HCT116 (cell line): ENCODE measurements at regions not wholly inside any gene's neighbourhood (a gene's known extent, or its start where the extent isn't known, plus 50 kb on each side); places are given as distances from the start of the nearest gene placed in this dataset.

Experiments
- ATAC-seq: fragments of 200-7000 bp; cut with Tn5 transposase; 2 replicates; pipeline ENCODE4 v1.9.1; 2020; ENCODE audit warnings: mild to moderate bottlenecking, moderate library complexity
- BruUV-seq: library from RNA; stranded (reverse); fragments of 400-500 nt; replicated peaks from 2 replicates; lab custom pipeline; 2021; lab: Mats Ljungman, UMichigan
- CTCF ChIA-PET: fragments of 300-600 bp; sonication (Branson Sonifier 250); formaldehyde crosslinking; loops from one replicate; lab custom pipeline; 2021; ENCODE audit warnings: antibody characterized with exemption; lab: Charles Lee
- POLR2A ChIA-PET: fragments of 300-600, 350-600 bp; sonication (Branson Sonifier 250); formaldehyde crosslinking; loops from one replicate; lab custom pipeline; 2021; ENCODE audit warnings: antibody characterized with exemption; lab: Charles Lee
- RAD21 ChIA-PET, 2 experiments: fragments of 300-600 bp; sonication (Branson Sonifier 250); formaldehyde crosslinking; loops; one replicate each; lab custom pipeline; 2023; ENCODE audit warnings: low total read pairs in 2 of 2; ENCODE audit not compliant: uncharacterized antibody in 2 of 2, unreplicated experiment in 2 of 2, low non-redundant PET in 1 of 2; lab: Charles Lee
- DNase-seq: peaks from one replicate; pipeline ENCODE4 v3.0.0-alpha.2; 2010; ENCODE audit warnings: low read depth, low spot score
- H2AFZ ChIP-seq: fragments of 200-600 bp; shearing (Covaris generic), sonication (generic); 2 replicates; pipeline ENCODE4 v1.6.1; 2017; ENCODE audit warnings: low read depth, mixed run types, mixed read lengths, antibody characterized with exemption, low read length; ENCODE audit not compliant: poor library complexity, severe bottlenecking
- H3K27ac ChIP-seq: 2 replicates; pipeline ENCODE4 v1.5.1; 2012; ENCODE audit warnings: low read depth, low read length
- H3K27me3 ChIP-seq: fragments of 200-600 bp; sonication (generic); 2 replicates; pipeline ENCODE4 v1.6.1; 2016; ENCODE audit warnings: mixed run types, low read length, mixed read lengths; ENCODE audit not compliant: insufficient read depth
- H3K36me3 ChIP-seq, 2 experiments: fragments of 200-500 bp in 1 of 2; fragments of 200-600 bp in 1 of 2; sonication (Bioruptor generic) in 1 of 2; sonication (generic) in 1 of 2; 2 replicates each; pipeline versions ENCODE4 v1.5.1 to v1.6.1; 2014 to 2016; ENCODE audit warnings: low read length in 2 of 2, inconsistent platforms in 1 of 2, mixed read lengths in 1 of 2, mixed run types in 1 of 2; ENCODE audit not compliant: insufficient read depth in 2 of 2, control insufficient read depth in 1 of 2
- H3K4me1 ChIP-seq, 2 experiments: fragments of 200-600 bp in 1 of 2; sonication (generic) in 1 of 2; 2 replicates each; pipeline versions ENCODE4 v1.5.1 to v1.6.1; 2012 to 2017; ENCODE audit warnings: low read length in 2 of 2, inconsistent platforms in 1 of 2, mild to moderate bottlenecking in 1 of 2, mixed read lengths in 1 of 2, mixed run types in 1 of 2, moderate library complexity in 1 of 2; ENCODE audit not compliant: insufficient read depth in 2 of 2, control insufficient read depth in 1 of 2
- H3K4me2 ChIP-seq: fragments of 200-600 bp; sonication (generic); 2 replicates; pipeline ENCODE4 v1.6.1; 2017; ENCODE audit warnings: mixed run types, low read length, mixed read lengths
- H3K4me3 ChIP-seq, 2 experiments: fragments of 200-600 bp in 1 of 2; sonication (generic) in 1 of 2; replicated peaks in 1 of 2; 2 replicates each; pipeline ENCODE4 v1.5.1; 2011 to 2016; ENCODE audit warnings: low read length in 2 of 2, control low read depth in 1 of 2, low read depth in 1 of 2, mild to moderate bottlenecking in 1 of 2, mixed read lengths in 1 of 2, mixed run types in 1 of 2
- H3K79me2 ChIP-seq: fragments of 200-600 bp; sonication (generic); 2 replicates; pipeline ENCODE4 v1.6.1; 2017; ENCODE audit warnings: mild to moderate bottlenecking, mixed run types, low read length, moderate library complexity, mixed read lengths; ENCODE audit not compliant: insufficient read depth
- H3K9ac ChIP-seq: fragments of 200-600 bp; sonication (generic); 2 replicates; pipeline ENCODE4 v1.6.1; 2016; ENCODE audit warnings: low read length, mixed read lengths
- H3K9me2 ChIP-seq: fragments of 200-600 bp; sonication (generic), shearing (Covaris generic); 2 replicates; pipeline ENCODE4 v1.6.1; 2017; ENCODE audit warnings: mixed run types, mild to moderate bottlenecking, moderate library complexity; ENCODE audit not compliant: insufficient read depth
- H3K9me3 ChIP-seq, 2 experiments: fragments of 200-500 bp in 1 of 2; fragments of 200-600 bp in 1 of 2; sonication (Bioruptor generic) in 1 of 2; sonication (generic) in 1 of 2; 2 replicates each; pipeline ENCODE4 v1.6.1; 2014 to 2017; ENCODE audit warnings: low read length in 2 of 2, mixed read lengths in 2 of 2, inconsistent platforms in 1 of 2, low read depth in 1 of 2, mild to moderate bottlenecking in 1 of 2, mixed run types in 1 of 2, moderate library complexity in 1 of 2; ENCODE audit not compliant: control insufficient read depth in 1 of 2, insufficient read depth in 1 of 2
- H4K20me1 ChIP-seq: fragments of 200-600 bp; sonication (generic), shearing (Covaris generic); 2 replicates; pipeline ENCODE4 v1.6.1; 2017; ENCODE audit warnings: mixed run types, mild to moderate bottlenecking, moderate library complexity; ENCODE audit not compliant: insufficient read depth
- CBX3 ChIP-seq: IDR thresholded peaks from 2 replicates; pipeline ENCODE4 v1.6.1; 2012; ENCODE audit warnings: low read depth
- CEBPB ChIP-seq: IDR thresholded peaks from 2 replicates; pipeline ENCODE4 v1.6.1; 2012; ENCODE audit warnings: low read depth
- EGR1 ChIP-seq: IDR thresholded peaks from 2 replicates; pipeline ENCODE4 v1.6.1; 2012; ENCODE audit warnings: low read depth
- ELF1 ChIP-seq: IDR thresholded peaks from 2 replicates; pipeline ENCODE4 v1.6.1; 2012; ENCODE audit warnings: low read depth, borderline replicate concordance
- EZH2phosphoT487 ChIP-seq: fragments of 200-600 bp; IDR thresholded peaks from 2 replicates; pipeline ENCODE4 v1.6.1; 2018; ENCODE audit warnings: antibody characterized with exemption, borderline replicate concordance
- FOSL1 ChIP-seq: IDR thresholded peaks from 2 replicates; pipeline ENCODE4 v1.6.1; 2012; ENCODE audit warnings: low read depth
- MAX ChIP-seq: IDR thresholded peaks from 2 replicates; pipeline ENCODE4 v1.6.1; 2012
- POLR2A ChIP-seq: IDR thresholded peaks from 2 replicates; pipeline ENCODE4 v1.7.0; 2011; ENCODE audit warnings: borderline replicate concordance; ENCODE audit not compliant: insufficient read depth, insufficient read length; ENCODE audit errors: extremely low read depth
- POLR2AphosphoS5 ChIP-seq: IDR thresholded peaks from 2 replicates; pipeline ENCODE4 v1.6.1; 2011; ENCODE audit warnings: mild to moderate bottlenecking, low read depth, low read length, moderate library complexity
- RAD21 ChIP-seq: IDR thresholded peaks from 2 replicates; pipeline ENCODE4 v1.6.1; 2012; ENCODE audit warnings: low read depth, mild to moderate bottlenecking
- SP1 ChIP-seq: IDR thresholded peaks from 2 replicates; pipeline ENCODE4 v1.6.1; 2012; ENCODE audit warnings: low read depth
- SRF ChIP-seq: IDR thresholded peaks from 2 replicates; pipeline ENCODE4 v1.6.1; 2012; ENCODE audit warnings: low read depth
- TCF7L2 ChIP-seq: IDR thresholded peaks from 2 replicates; pipeline ENCODE4 v1.7.0; 2011; ENCODE audit warnings: borderline replicate concordance, inconsistent platforms; ENCODE audit not compliant: insufficient read depth, insufficient read length; ENCODE audit errors: extremely low read depth
- YY1 ChIP-seq: IDR thresholded peaks from 2 replicates; pipeline ENCODE4 v1.6.1; 2011; ENCODE audit warnings: low read length, low read depth, moderate library complexity, mild to moderate bottlenecking; ENCODE audit not compliant: insufficient replicate concordance; ENCODE audit errors: extremely low read depth
- ZBTB33 ChIP-seq: IDR thresholded peaks from 2 replicates; pipeline ENCODE4 v1.6.1; 2011; ENCODE audit warnings: mild to moderate bottlenecking, low read length, moderate library complexity; ENCODE audit not compliant: insufficient replicate concordance; ENCODE audit errors: extremely low read depth
- ZFX ChIP-seq: fragments of 450-650 bp; IDR thresholded peaks from 2 replicates; pipeline ENCODE4 v1.6.1; 2017
- ZNF274 ChIP-seq: fragments of 200-500 bp; sonication (Bioruptor generic); IDR thresholded peaks from 2 replicates; pipeline ENCODE4 v1.6.1; 2014; ENCODE audit warnings: mild to moderate bottlenecking, low read depth, low read length, inconsistent platforms
- intact Hi-C: fragments of 100-400 bp; cut with micrococcal nuclease; formaldehyde crosslinking; loops from 2 replicates; pipeline ENCODE4 v1.10.0; 2022
- TF ChIP-seq, protein P1 (sequence below): IDR thresholded peaks from 2 replicates; pipeline ENCODE4 v1.6.1; 2012; ENCODE audit warnings: low read depth
- TF ChIP-seq, protein P2 (sequence below), 3 experiments: fragments of 200-600 bp in 1 of 3; sonication (generic) in 1 of 3; IDR thresholded peaks in 2 of 3; conservative IDR thresholded peaks in 1 of 3; 2 replicates each; pipeline ENCODE4 v1.5.1; 2012 to 2017; ENCODE audit warnings: low read depth in 2 of 3, low read length in 2 of 3, antibody characterized with exemption in 1 of 3, borderline replicate concordance in 1 of 3, control low read depth in 1 of 3, mild to moderate bottlenecking in 1 of 3, mixed read lengths in 1 of 3, mixed run types in 1 of 3, moderate library complexity in 1 of 3; ENCODE audit not compliant: insufficient read depth in 1 of 3

DNA sequence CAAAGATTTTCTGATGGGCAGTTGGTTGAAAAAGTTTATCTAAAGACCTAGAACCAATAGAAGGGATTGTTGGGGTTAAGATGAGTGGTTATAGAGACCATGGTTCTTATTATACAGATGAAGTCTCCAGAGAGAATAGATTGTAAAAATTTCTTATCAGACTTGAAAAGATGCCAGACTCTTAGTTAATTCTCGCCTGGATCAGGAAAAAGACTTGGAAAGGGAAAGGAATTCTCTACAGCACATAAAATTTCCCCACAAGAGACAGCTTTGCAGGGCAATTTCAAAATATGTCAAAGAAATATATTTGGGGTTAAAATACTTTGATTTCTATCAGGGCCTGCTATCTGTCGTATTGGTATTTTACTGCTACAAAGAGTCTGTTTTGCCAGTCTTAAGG lies 582.6 kb downstream of the UTRN start:
- no peaks in the 10 kb centered on the region for H3K9me2 ChIP-seq
- POLR2A ChIA-PET, result no interaction called here
- H3K9me3 ChIP-seq, result peaks cover 0 to 32% of the 10 kb centered on the region in 2 experiments; a peak in 2 of 4 replicates
- H3K4me2 ChIP-seq, result no peak overlapping the region
- no peaks in the 10 kb centered on the region for H3K27me3 ChIP-seq
- no peak overlapping the region for H2AFZ ChIP-seq
- no peak overlapping the region for H3K9ac ChIP-seq
- ATAC-seq (no peak), DNase-seq (no peak)
- H3K36me3 ChIP-seq, result no peaks in the 10 kb centered on the region; a peak in 2 of 4 replicates
- no peaks in the 10 kb centered on the region for H3K79me2 ChIP-seq
- no peaks in the 10 kb centered on the region for H4K20me1 ChIP-seq
- RAD21 ChIA-PET, result no interaction called here
- no peaks in the 10 kb centered on the region for H3K4me1 ChIP-seq
- H3K27ac ChIP-seq, result no peak overlapping the region
- no TSS peak for BruUV-seq
- no peak overlapping the region for H3K4me3 ChIP-seq
- intact Hi-C loops, result no loop called here
- TF ChIP-seq CEBPB, result no peak
- no peak for TF ChIP-seq POLR2A
- no peak for TF ChIP-seq YY1
- TF ChIP-seq SRF, result no peak
- TF ChIP-seq ELF1, result no peak
- no peak for TF ChIP-seq EZH2phosphoT487
- TF ChIP-seq POLR2AphosphoS5, result no peak
- no peak for TF ChIP-seq CBX3
- TF ChIP-seq, protein P1, sequence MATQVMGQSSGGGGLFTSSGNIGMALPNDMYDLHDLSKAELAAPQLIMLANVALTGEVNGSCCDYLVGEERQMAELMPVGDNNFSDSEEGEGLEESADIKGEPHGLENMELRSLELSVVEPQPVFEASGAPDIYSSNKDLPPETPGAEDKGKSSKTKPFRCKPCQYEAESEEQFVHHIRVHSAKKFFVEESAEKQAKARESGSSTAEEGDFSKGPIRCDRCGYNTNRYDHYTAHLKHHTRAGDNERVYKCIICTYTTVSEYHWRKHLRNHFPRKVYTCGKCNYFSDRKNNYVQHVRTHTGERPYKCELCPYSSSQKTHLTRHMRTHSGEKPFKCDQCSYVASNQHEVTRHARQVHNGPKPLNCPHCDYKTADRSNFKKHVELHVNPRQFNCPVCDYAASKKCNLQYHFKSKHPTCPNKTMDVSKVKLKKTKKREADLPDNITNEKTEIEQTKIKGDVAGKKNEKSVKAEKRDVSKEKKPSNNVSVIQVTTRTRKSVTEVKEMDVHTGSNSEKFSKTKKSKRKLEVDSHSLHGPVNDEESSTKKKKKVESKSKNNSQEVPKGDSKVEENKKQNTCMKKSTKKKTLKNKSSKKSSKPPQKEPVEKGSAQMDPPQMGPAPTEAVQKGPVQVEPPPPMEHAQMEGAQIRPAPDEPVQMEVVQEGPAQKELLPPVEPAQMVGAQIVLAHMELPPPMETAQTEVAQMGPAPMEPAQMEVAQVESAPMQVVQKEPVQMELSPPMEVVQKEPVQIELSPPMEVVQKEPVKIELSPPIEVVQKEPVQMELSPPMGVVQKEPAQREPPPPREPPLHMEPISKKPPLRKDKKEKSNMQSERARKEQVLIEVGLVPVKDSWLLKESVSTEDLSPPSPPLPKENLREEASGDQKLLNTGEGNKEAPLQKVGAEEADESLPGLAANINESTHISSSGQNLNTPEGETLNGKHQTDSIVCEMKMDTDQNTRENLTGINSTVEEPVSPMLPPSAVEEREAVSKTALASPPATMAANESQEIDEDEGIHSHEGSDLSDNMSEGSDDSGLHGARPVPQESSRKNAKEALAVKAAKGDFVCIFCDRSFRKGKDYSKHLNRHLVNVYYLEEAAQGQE, result no peak
- TF ChIP-seq EGR1, result no peak
- TF ChIP-seq ZFX, result no peak
- no peak for TF ChIP-seq ZNF274
- no peak for TF ChIP-seq TCF7L2
- TF ChIP-seq, protein P2, sequence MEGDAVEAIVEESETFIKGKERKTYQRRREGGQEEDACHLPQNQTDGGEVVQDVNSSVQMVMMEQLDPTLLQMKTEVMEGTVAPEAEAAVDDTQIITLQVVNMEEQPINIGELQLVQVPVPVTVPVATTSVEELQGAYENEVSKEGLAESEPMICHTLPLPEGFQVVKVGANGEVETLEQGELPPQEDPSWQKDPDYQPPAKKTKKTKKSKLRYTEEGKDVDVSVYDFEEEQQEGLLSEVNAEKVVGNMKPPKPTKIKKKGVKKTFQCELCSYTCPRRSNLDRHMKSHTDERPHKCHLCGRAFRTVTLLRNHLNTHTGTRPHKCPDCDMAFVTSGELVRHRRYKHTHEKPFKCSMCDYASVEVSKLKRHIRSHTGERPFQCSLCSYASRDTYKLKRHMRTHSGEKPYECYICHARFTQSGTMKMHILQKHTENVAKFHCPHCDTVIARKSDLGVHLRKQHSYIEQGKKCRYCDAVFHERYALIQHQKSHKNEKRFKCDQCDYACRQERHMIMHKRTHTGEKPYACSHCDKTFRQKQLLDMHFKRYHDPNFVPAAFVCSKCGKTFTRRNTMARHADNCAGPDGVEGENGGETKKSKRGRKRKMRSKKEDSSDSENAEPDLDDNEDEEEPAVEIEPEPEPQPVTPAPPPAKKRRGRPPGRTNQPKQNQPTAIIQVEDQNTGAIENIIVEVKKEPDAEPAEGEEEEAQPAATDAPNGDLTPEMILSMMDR (IDR thresholded peaks at IDR 0.05 in 2 of 3, conservative IDR thresholded peaks at IDR 0.05 in 1 of 3; ENCODE audit: borderline replicate concordance in 1 of 3, insufficient read depth in 1 of 3, low read depth in 2 of 3, low read length in 2 of 3), result no peak
- no peak for TF ChIP-seq ZBTB33
- no peak for TF ChIP-seq FOSL1
- no peak for TF ChIP-seq RAD21
- TF ChIP-seq SP1, result no peak
- TF ChIP-seq MAX, result no peak
- CTCF ChIA-PET, result no interaction called here
